ENCODE measurements at regions not wholly inside any gene's neighbourhood (a gene's known extent, or its start where the extent isn't known, plus 50 kb on each side); places are given as distances from the start of the nearest gene placed in this dataset.
"Not testable (repeated sequence)": the region's sequence is repeated elsewhere in the genome, so short reads cannot be mapped to it uniquely, and the experiment has no call there.

- H3K4me3 ChIP-seq = no peak overlapping the region
- H3K9me3 ChIP-seq = no peaks in the 10 kb centered on the region
- no peaks in the 10 kb centered on the region for H3K36me3 ChIP-seq
- intact Hi-C loops (cut with DNase I) = no loop called here
- H3K4me1 ChIP-seq = no peaks in the 10 kb centered on the region
- DNase-seq (no peak), FAIRE-seq (no peak), ATAC-seq (no peak)
- 74 to 77% methylated on average over 4 of the region's 4 CpGs for WGBS, 2 donors
- TF ChIP-seq, protein P1, sequence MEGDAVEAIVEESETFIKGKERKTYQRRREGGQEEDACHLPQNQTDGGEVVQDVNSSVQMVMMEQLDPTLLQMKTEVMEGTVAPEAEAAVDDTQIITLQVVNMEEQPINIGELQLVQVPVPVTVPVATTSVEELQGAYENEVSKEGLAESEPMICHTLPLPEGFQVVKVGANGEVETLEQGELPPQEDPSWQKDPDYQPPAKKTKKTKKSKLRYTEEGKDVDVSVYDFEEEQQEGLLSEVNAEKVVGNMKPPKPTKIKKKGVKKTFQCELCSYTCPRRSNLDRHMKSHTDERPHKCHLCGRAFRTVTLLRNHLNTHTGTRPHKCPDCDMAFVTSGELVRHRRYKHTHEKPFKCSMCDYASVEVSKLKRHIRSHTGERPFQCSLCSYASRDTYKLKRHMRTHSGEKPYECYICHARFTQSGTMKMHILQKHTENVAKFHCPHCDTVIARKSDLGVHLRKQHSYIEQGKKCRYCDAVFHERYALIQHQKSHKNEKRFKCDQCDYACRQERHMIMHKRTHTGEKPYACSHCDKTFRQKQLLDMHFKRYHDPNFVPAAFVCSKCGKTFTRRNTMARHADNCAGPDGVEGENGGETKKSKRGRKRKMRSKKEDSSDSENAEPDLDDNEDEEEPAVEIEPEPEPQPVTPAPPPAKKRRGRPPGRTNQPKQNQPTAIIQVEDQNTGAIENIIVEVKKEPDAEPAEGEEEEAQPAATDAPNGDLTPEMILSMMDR (IDR thresholded peaks at IDR 0.05) = no peak
- no peaks in the 10 kb centered on the region for H3K27me3 ChIP-seq
- no peak overlapping the region for H3K27ac ChIP-seq
These were observed 107.9 kb upstream of the GNAI1 start for GRCh38 chr7:80026766-80027165.

DNA sequence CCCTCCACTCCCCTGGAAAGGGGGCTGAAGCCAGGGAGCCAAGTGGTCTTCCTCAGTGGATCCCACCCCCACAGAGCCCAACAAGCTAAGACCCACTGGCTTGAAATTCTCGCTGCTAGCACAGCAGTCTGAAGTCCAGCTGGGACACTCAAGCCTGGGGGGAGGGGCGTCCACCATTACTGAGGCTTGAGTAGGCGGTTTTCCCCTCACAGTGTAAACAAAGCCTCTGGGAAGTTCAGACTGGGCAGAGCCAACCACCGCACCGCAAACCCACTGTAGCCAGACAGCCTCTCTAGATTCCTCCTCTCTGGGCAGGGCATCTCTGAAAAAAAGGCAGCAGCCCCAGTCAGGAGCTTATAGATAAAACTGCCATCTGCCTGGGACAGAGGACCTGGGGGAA is 114.4 kb upstream of the GNAI1 start:
- H3K27me3 ChIP-seq; H3K4me3 ChIP-seq; H3K27ac ChIP-seq; intact Hi-C loops (cut with DNase I); H3K36me3 ChIP-seq; ATAC-seq; H3K9me3 ChIP-seq; H3K4me1 ChIP-seq; FAIRE-seq; DNase-seq: not testable (repeated sequence)
- WGBS, 2 donors = 23 to 39% methylated on average over 5 of the region's 5 CpGs

- H3K4me3 ChIP-seq; H3K4me1 ChIP-seq; H3K9me3 ChIP-seq; intact Hi-C loops (cut with DNase I); H3K36me3 ChIP-seq; H3K27ac ChIP-seq; DNase-seq; ATAC-seq; FAIRE-seq; H3K27me3 ChIP-seq: not testable (repeated sequence)
- WGBS, 2 donors = 53 to 61% methylated on average over 4 of the region's 4 CpGs
These were observed 114.8 kb upstream of the GNAI1 start for GRCh38 chr7:80019809-80020207.

- FAIRE-seq = no peak
- intact Hi-C loops (cut with DNase I) = no loop called here
- peak in 3 of 4 donors; percentile 74 to 85 (median 75) for ATAC-seq
These were observed 115.5 kb upstream of the GNAI1 start for GRCh38 chr7:80018941-80019808.

DNA sequence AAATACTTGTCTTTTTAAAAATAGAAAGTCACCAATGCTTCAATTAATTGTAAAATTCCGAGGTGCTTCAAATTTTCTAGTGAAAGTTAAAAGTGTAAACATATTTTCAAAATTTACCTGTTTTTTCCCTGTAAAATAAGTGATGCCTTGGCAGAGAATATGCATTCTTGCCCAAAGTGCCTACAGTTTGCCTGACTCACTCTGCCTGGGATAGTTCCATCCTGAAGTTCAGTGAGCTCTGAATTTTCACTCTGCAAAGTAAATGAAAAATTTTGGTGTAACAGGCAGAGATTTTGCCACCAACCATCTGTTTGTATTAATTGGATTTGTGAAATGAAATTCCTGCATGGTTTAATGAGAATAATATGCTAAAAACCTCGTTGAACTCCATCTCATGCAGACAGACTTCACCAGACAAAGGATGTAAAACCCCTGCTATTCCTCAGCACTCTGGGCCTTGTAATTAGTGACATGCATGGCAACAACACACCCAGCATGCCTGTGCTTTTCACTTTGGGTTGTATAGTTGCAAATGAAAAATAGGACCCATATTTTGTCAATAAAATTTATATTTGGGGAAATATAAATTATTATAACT is 117.4 kb upstream of the GNAI1 start:
- TF ChIP-seq, protein P1 (IDR thresholded peaks at IDR 0.05) = no peak
- ATAC-seq (no peak), FAIRE-seq (no peak), DNase-seq (no peak)
- intact Hi-C loops (cut with DNase I) = no loop called here
- Histone ChIP-seq H3K4me3 (no peak overlapping the region), H3K27ac (no peak overlapping the region), H3K27me3 (peaks cover 0 to 4% (median 0%) of the 10 kb centered on the region in 4 donors), H3K9me3 (no peaks in the 10 kb centered on the region), H3K36me3 (no peaks in the 10 kb centered on the region), H3K4me1 (no peaks in the 10 kb centered on the region)
- WGBS, 2 donors = 45 to 50% methylated on average over 2 of the region's 2 CpGs

More at GRCh38 chr7:80018941-80019808, 115.5 kb upstream of the GNAI1 start:
- TF ChIP-seq, protein P1 (IDR thresholded peaks at IDR 0.05) = peak; percentile 49 to 73 (median 62)
- H3K4me1 ChIP-seq = no peaks in the 10 kb centered on the region
- 25 to 36% methylated on average over 9 of the region's 9 CpGs for WGBS, 2 donors
- H3K36me3 ChIP-seq = no peaks in the 10 kb centered on the region
- H3K4me3 ChIP-seq = no peak overlapping the region
- no peaks in the 10 kb centered on the region for H3K9me3 ChIP-seq
- peak in 1 of 6 donors; percentile 15 for DNase-seq
- no peak overlapping the region for H3K27ac ChIP-seq
- H3K27me3 ChIP-seq = no peaks in the 10 kb centered on the region

- H3K9me3 ChIP-seq = no peaks in the 10 kb centered on the region
- 89 to 90% methylated on average over 2 of the region's 2 CpGs for WGBS, 2 donors
- DNase-seq (no peak), FAIRE-seq (no peak), ATAC-seq (no peak)
- TF ChIP-seq, protein P1 (IDR thresholded peaks at IDR 0.05) = no peak
- no peak overlapping the region for H3K4me3 ChIP-seq
- no peaks in the 10 kb centered on the region for H3K4me1 ChIP-seq
- intact Hi-C loops (cut with DNase I) = no loop called here
- H3K27ac ChIP-seq = no peak overlapping the region
- H3K36me3 ChIP-seq = no peaks in the 10 kb centered on the region
- H3K27me3 ChIP-seq = peaks cover 0 to 4% (median 0%) of the 10 kb centered on the region in 4 donors
These were observed 120.1 kb upstream of the GNAI1 start for GRCh38 chr7:80014511-80014910.

All from pancreas (tissue), 10 donors.